GM21515 (cell line): ENCODE measurements at regions not wholly inside any gene's neighbourhood (a gene's known extent, or its start where the extent isn't known, plus 50 kb on each side); places are given as distances from the start of the nearest gene placed in this dataset.
"Not testable (repeated sequence)": the region's sequence is repeated elsewhere in the genome, so short reads cannot be mapped to it uniquely, and the experiment has no call there.

Experiments used
- ATAC-seq: cut with Tn5 transposase; IDR thresholded peaks from one replicate; pipeline ENCODE4 v1.9.1; 2021; ENCODE audit not compliant: unreplicated experiment

GRCh38 chr9:82431121-82431520 is 442.5 kb downstream of the SPATA31D1 start:
- ATAC-seq = no peak

GRCh38 chr9:82433290-82433931 is 444.8 kb downstream of the SPATA31D1 start:
- not testable (repeated sequence) for ATAC-seq

GRCh38 chr9:82436475-82436874 is 447.9 kb downstream of the SPATA31D1 start:
- ATAC-seq = no peak

- ATAC-seq = not testable (repeated sequence)
These were observed 448.6 kb downstream of the SPATA31D1 start for GRCh38 chr9:82437183-82437582.

GRCh38 chr9:82438581-82438980 is 450.0 kb downstream of the SPATA31D1 start:
- ATAC-seq = no peak

GRCh38 chr9:82443312-82443711 is 454.7 kb downstream of the SPATA31D1 start:
- ATAC-seq = no peak

GRCh38 chr9:82445556-82445955 is 457.0 kb downstream of the SPATA31D1 start:
- ATAC-seq = no peak

- ATAC-seq = no peak
These were observed 458.8 kb downstream of the SPATA31D1 start for GRCh38 chr9:82447343-82447742.

- ATAC-seq = no peak
These were observed 461.4 kb downstream of the SPATA31D1 start for GRCh38 chr9:82449986-82450385.

- ATAC-seq = no peak
These were observed 466.1 kb downstream of the SPATA31D1 start for GRCh38 chr9:82454509-82455190.

GRCh38 chr9:82456642-82457041 is 468.1 kb downstream of the SPATA31D1 start:
- no peak for ATAC-seq

GRCh38 chr9:82457298-82457697 is 468.7 kb downstream of the SPATA31D1 start:
- ATAC-seq = no peak

- no peak for ATAC-seq
These were observed 469.3 kb downstream of the SPATA31D1 start for GRCh38 chr9:82457891-82458290.

GRCh38 chr9:82458296-82458695 is 469.7 kb downstream of the SPATA31D1 start:
- no peak for ATAC-seq

GRCh38 chr9:82466616-82467260 is 478.2 kb downstream of the SPATA31D1 start:
- no peak for ATAC-seq

- ATAC-seq = no peak
These were observed 478.9 kb downstream of the SPATA31D1 start for GRCh38 chr9:82467436-82467835.

GRCh38 chr9:82474235-82474634 is 485.7 kb downstream of the SPATA31D1 start:
- ATAC-seq = no peak

- no peak for ATAC-seq
These were observed 487.2 kb downstream of the SPATA31D1 start for GRCh38 chr9:82475584-82476301.

- ATAC-seq = no peak
These were observed 492.3 kb downstream of the SPATA31D1 start for GRCh38 chr9:82480921-82481320.

GRCh38 chr9:82487935-82488312 is 499.4 kb downstream of the SPATA31D1 start:
- no peak for ATAC-seq

GRCh38 chr9:82488313-82489200 is 500.0 kb downstream of the SPATA31D1 start:
- no peak for ATAC-seq
